HCT116 (cell line): ENCODE measurements at regions not wholly inside any gene's neighbourhood (a gene's known extent, or its start where the extent isn't known, plus 50 kb on each side); places are given as distances from the start of the nearest gene placed in this dataset.

ENCODE experiments used
- ATAC-seq: fragments of 200-7000 bp; cut with Tn5 transposase; 2 replicates; pipeline ENCODE4 v1.9.1; 2020; ENCODE audit warnings: mild to moderate bottlenecking, moderate library complexity
- BruUV-seq: library from RNA; stranded (reverse); fragments of 400-500 nt; replicated peaks from 2 replicates; lab custom pipeline; 2021; lab: Mats Ljungman, UMichigan
- CTCF ChIA-PET: fragments of 300-600 bp; sonication (Branson Sonifier 250); formaldehyde crosslinking; loops from one replicate; lab custom pipeline; 2021; ENCODE audit warnings: antibody characterized with exemption; lab: Charles Lee
- POLR2A ChIA-PET: fragments of 300-600, 350-600 bp; sonication (Branson Sonifier 250); formaldehyde crosslinking; loops from one replicate; lab custom pipeline; 2021; ENCODE audit warnings: antibody characterized with exemption; lab: Charles Lee
- RAD21 ChIA-PET, 2 experiments: fragments of 300-600 bp; sonication (Branson Sonifier 250); formaldehyde crosslinking; loops; one replicate each; lab custom pipeline; 2023; ENCODE audit warnings: low total read pairs in 2 of 2; ENCODE audit not compliant: uncharacterized antibody in 2 of 2, unreplicated experiment in 2 of 2, low non-redundant PET in 1 of 2; lab: Charles Lee
- DNase-seq: peaks from one replicate; pipeline ENCODE4 v3.0.0-alpha.2; 2010; ENCODE audit warnings: low read depth, low spot score
- H2AFZ ChIP-seq: fragments of 200-600 bp; shearing (Covaris generic), sonication (generic); 2 replicates; pipeline ENCODE4 v1.6.1; 2017; ENCODE audit warnings: low read depth, mixed run types, mixed read lengths, antibody characterized with exemption, low read length; ENCODE audit not compliant: poor library complexity, severe bottlenecking
- H3K27ac ChIP-seq: 2 replicates; pipeline ENCODE4 v1.5.1; 2012; ENCODE audit warnings: low read depth, low read length
- H3K27me3 ChIP-seq: fragments of 200-600 bp; sonication (generic); 2 replicates; pipeline ENCODE4 v1.6.1; 2016; ENCODE audit warnings: mixed run types, low read length, mixed read lengths; ENCODE audit not compliant: insufficient read depth
- H3K36me3 ChIP-seq, 2 experiments: fragments of 200-500 bp in 1 of 2; fragments of 200-600 bp in 1 of 2; sonication (Bioruptor generic) in 1 of 2; sonication (generic) in 1 of 2; 2 replicates each; pipeline versions ENCODE4 v1.5.1 to v1.6.1; 2014 to 2016; ENCODE audit warnings: low read length in 2 of 2, inconsistent platforms in 1 of 2, mixed read lengths in 1 of 2, mixed run types in 1 of 2; ENCODE audit not compliant: insufficient read depth in 2 of 2, control insufficient read depth in 1 of 2
- H3K4me1 ChIP-seq, 2 experiments: fragments of 200-600 bp in 1 of 2; sonication (generic) in 1 of 2; 2 replicates each; pipeline versions ENCODE4 v1.5.1 to v1.6.1; 2012 to 2017; ENCODE audit warnings: low read length in 2 of 2, inconsistent platforms in 1 of 2, mild to moderate bottlenecking in 1 of 2, mixed read lengths in 1 of 2, mixed run types in 1 of 2, moderate library complexity in 1 of 2; ENCODE audit not compliant: insufficient read depth in 2 of 2, control insufficient read depth in 1 of 2
- H3K4me2 ChIP-seq: fragments of 200-600 bp; sonication (generic); 2 replicates; pipeline ENCODE4 v1.6.1; 2017; ENCODE audit warnings: mixed run types, low read length, mixed read lengths
- H3K4me3 ChIP-seq, 2 experiments: fragments of 200-600 bp in 1 of 2; sonication (generic) in 1 of 2; replicated peaks in 1 of 2; 2 replicates each; pipeline ENCODE4 v1.5.1; 2011 to 2016; ENCODE audit warnings: low read length in 2 of 2, control low read depth in 1 of 2, low read depth in 1 of 2, mild to moderate bottlenecking in 1 of 2, mixed read lengths in 1 of 2, mixed run types in 1 of 2
- H3K79me2 ChIP-seq: fragments of 200-600 bp; sonication (generic); 2 replicates; pipeline ENCODE4 v1.6.1; 2017; ENCODE audit warnings: mild to moderate bottlenecking, mixed run types, low read length, moderate library complexity, mixed read lengths; ENCODE audit not compliant: insufficient read depth
- H3K9ac ChIP-seq: fragments of 200-600 bp; sonication (generic); 2 replicates; pipeline ENCODE4 v1.6.1; 2016; ENCODE audit warnings: low read length, mixed read lengths
- H3K9me2 ChIP-seq: fragments of 200-600 bp; sonication (generic), shearing (Covaris generic); 2 replicates; pipeline ENCODE4 v1.6.1; 2017; ENCODE audit warnings: mixed run types, mild to moderate bottlenecking, moderate library complexity; ENCODE audit not compliant: insufficient read depth
- H3K9me3 ChIP-seq, 2 experiments: fragments of 200-500 bp in 1 of 2; fragments of 200-600 bp in 1 of 2; sonication (Bioruptor generic) in 1 of 2; sonication (generic) in 1 of 2; 2 replicates each; pipeline ENCODE4 v1.6.1; 2014 to 2017; ENCODE audit warnings: low read length in 2 of 2, mixed read lengths in 2 of 2, inconsistent platforms in 1 of 2, low read depth in 1 of 2, mild to moderate bottlenecking in 1 of 2, mixed run types in 1 of 2, moderate library complexity in 1 of 2; ENCODE audit not compliant: control insufficient read depth in 1 of 2, insufficient read depth in 1 of 2
- H4K20me1 ChIP-seq: fragments of 200-600 bp; sonication (generic), shearing (Covaris generic); 2 replicates; pipeline ENCODE4 v1.6.1; 2017; ENCODE audit warnings: mixed run types, mild to moderate bottlenecking, moderate library complexity; ENCODE audit not compliant: insufficient read depth
- CEBPB ChIP-seq: IDR thresholded peaks from 2 replicates; pipeline ENCODE4 v1.6.1; 2012; ENCODE audit warnings: low read depth
- EGR1 ChIP-seq: IDR thresholded peaks from 2 replicates; pipeline ENCODE4 v1.6.1; 2012; ENCODE audit warnings: low read depth
- ELF1 ChIP-seq: IDR thresholded peaks from 2 replicates; pipeline ENCODE4 v1.6.1; 2012; ENCODE audit warnings: low read depth, borderline replicate concordance
- EZH2 ChIP-seq: fragments of 200-600 bp; sonication (generic); IDR thresholded peaks from 2 replicates; pipeline ENCODE4 v1.6.1; 2017; ENCODE audit warnings: antibody characterized with exemption, mixed run types
- EZH2phosphoT487 ChIP-seq: fragments of 200-600 bp; IDR thresholded peaks from 2 replicates; pipeline ENCODE4 v1.6.1; 2018; ENCODE audit warnings: antibody characterized with exemption, borderline replicate concordance
- FOSL1 ChIP-seq: IDR thresholded peaks from 2 replicates; pipeline ENCODE4 v1.6.1; 2012; ENCODE audit warnings: low read depth
- MAX ChIP-seq: IDR thresholded peaks from 2 replicates; pipeline ENCODE4 v1.6.1; 2012
- POLR2AphosphoS5 ChIP-seq: IDR thresholded peaks from 2 replicates; pipeline ENCODE4 v1.6.1; 2011; ENCODE audit warnings: mild to moderate bottlenecking, low read depth, low read length, moderate library complexity
- RAD21 ChIP-seq: IDR thresholded peaks from 2 replicates; pipeline ENCODE4 v1.6.1; 2012; ENCODE audit warnings: low read depth, mild to moderate bottlenecking
- REST ChIP-seq: IDR thresholded peaks from 2 replicates; pipeline ENCODE4 v1.6.1; 2012; ENCODE audit warnings: low read depth
- SIN3A ChIP-seq: IDR thresholded peaks from 2 replicates; pipeline ENCODE4 v1.6.1; 2012; ENCODE audit warnings: low read depth
- SRF ChIP-seq: IDR thresholded peaks from 2 replicates; pipeline ENCODE4 v1.6.1; 2012; ENCODE audit warnings: low read depth
- TCF7L2 ChIP-seq: IDR thresholded peaks from 2 replicates; pipeline ENCODE4 v1.7.0; 2011; ENCODE audit warnings: borderline replicate concordance, inconsistent platforms; ENCODE audit not compliant: insufficient read depth, insufficient read length; ENCODE audit errors: extremely low read depth
- YY1 ChIP-seq: IDR thresholded peaks from 2 replicates; pipeline ENCODE4 v1.6.1; 2011; ENCODE audit warnings: low read length, low read depth, moderate library complexity, mild to moderate bottlenecking; ENCODE audit not compliant: insufficient replicate concordance; ENCODE audit errors: extremely low read depth
- ZBTB33 ChIP-seq: IDR thresholded peaks from 2 replicates; pipeline ENCODE4 v1.6.1; 2011; ENCODE audit warnings: mild to moderate bottlenecking, low read length, moderate library complexity; ENCODE audit not compliant: insufficient replicate concordance; ENCODE audit errors: extremely low read depth
- ZFX ChIP-seq: fragments of 450-650 bp; IDR thresholded peaks from 2 replicates; pipeline ENCODE4 v1.6.1; 2017
- ZNF274 ChIP-seq: fragments of 200-500 bp; sonication (Bioruptor generic); IDR thresholded peaks from 2 replicates; pipeline ENCODE4 v1.6.1; 2014; ENCODE audit warnings: mild to moderate bottlenecking, low read depth, low read length, inconsistent platforms
- intact Hi-C: fragments of 100-400 bp; cut with micrococcal nuclease; formaldehyde crosslinking; loops from 2 replicates; pipeline ENCODE4 v1.10.0; 2022

- DNase-seq (no peak), ATAC-seq (no peak)
- BruUV-seq, result no TSS peak
- POLR2A ChIA-PET, result no interaction called here
- Histone ChIP-seq H3K27ac (no peak overlapping the region), H3K4me1 (no peaks in the 10 kb centered on the region), H4K20me1 (no peaks in the 10 kb centered on the region), H3K4me3 (no peak overlapping the region), H3K9me3 (no peaks in the 10 kb centered on the region), H3K9me2 (no peaks in the 10 kb centered on the region), H3K4me2 (no peak overlapping the region), H3K9ac (no peak overlapping the region), H3K79me2 (no peaks in the 10 kb centered on the region), H3K27me3 (no peaks in the 10 kb centered on the region), H3K36me3 (no peaks in the 10 kb centered on the region), H2AFZ (no peak overlapping the region)
- CTCF ChIA-PET, result interaction anchor here (0.6 kb wide), 1 partner anchor 50 kb away, joined by 4 read pairs; no protein-coding TSS in a partner anchor
- intact Hi-C loops, result no loop called here
- RAD21 ChIA-PET, result no interaction called here
- TF ChIP-seq POLR2AphosphoS5 (no peak), ZNF274 (no peak), TCF7L2 (no peak), EZH2phosphoT487 (no peak), EZH2 (no peak), REST (no peak), CEBPB (no peak), SRF (no peak), ZFX (no peak), MAX (no peak), ZBTB33 (no peak), SIN3A (no peak), ELF1 (no peak), YY1 (no peak), FOSL1 (no peak), RAD21 (no peak), EGR1 (no peak)
These were observed 122.3 kb upstream of the NEBL start for GRCh38 chr10:21019436-21019835.
